Endodermal cell (in vitro differentiated cells): ENCODE measurements at regions not wholly inside any gene's neighbourhood (a gene's known extent, or its start where the extent isn't known, plus 50 kb on each side); places are given as distances from the start of the nearest gene placed in this dataset.
"Not testable (repeated sequence)": the region's sequence is repeated elsewhere in the genome, so short reads cannot be mapped to it uniquely, and the experiment has no call there.

Source experiments
- DNase-seq: peaks from one replicate; pipeline ENCODE4 v3.0.0-alpha.2; 2017
- H3K27ac ChIP-seq: 2 replicates; pipeline ENCODE4 v1.5.1; 2013; ENCODE audit warnings: mild to moderate bottlenecking, low read depth, low read length, moderate library complexity
- H3K27me3 ChIP-seq: 2 replicates; pipeline ENCODE4 v1.6.1; 2013; ENCODE audit warnings: mild to moderate bottlenecking, low read length, moderate library complexity; ENCODE audit not compliant: insufficient read depth, control insufficient read depth, poor library complexity, severe bottlenecking
- H3K36me3 ChIP-seq: 2 replicates; pipeline ENCODE4 v1.7.0; 2013; ENCODE audit warnings: mild to moderate bottlenecking, low read length, moderate library complexity; ENCODE audit not compliant: control insufficient read depth, insufficient read depth
- H3K4me1 ChIP-seq: one replicate; pipeline ENCODE4 v1.7.0; 2013; ENCODE audit warnings: low read length; ENCODE audit not compliant: control insufficient read depth, insufficient read depth
- H3K4me3 ChIP-seq: 2 replicates; pipeline ENCODE4 v1.5.1; 2013; ENCODE audit warnings: mild to moderate bottlenecking, low read length, moderate library complexity
- H3K9ac ChIP-seq: 2 replicates; pipeline ENCODE4 v1.6.1; 2013; ENCODE audit warnings: mild to moderate bottlenecking, low read length, moderate library complexity; ENCODE audit not compliant: poor library complexity, severe bottlenecking; ENCODE audit errors: extremely low read depth
- H3K9me3 ChIP-seq: 2 replicates; pipeline ENCODE4 v1.6.1; 2013; ENCODE audit warnings: mild to moderate bottlenecking, low read length, moderate library complexity; ENCODE audit not compliant: control insufficient read depth
- H3K27ac Mint-ChIP-seq: 2 replicates; pipeline ENCODE4 v1.8.0; 2020; ENCODE audit warnings: mixed read lengths
- H3K27me3 Mint-ChIP-seq: 2 replicates; pipeline ENCODE4 v1.8.0; 2021; ENCODE audit warnings: mild to moderate bottlenecking, mixed read lengths; ENCODE audit not compliant: insufficient read depth
- H3K36me3 Mint-ChIP-seq: 2 replicates; pipeline ENCODE4 v1.8.0; 2020; ENCODE audit warnings: low read depth, mixed read lengths
- H3K4me1 Mint-ChIP-seq: 2 replicates; pipeline ENCODE4 v1.8.0; 2020; ENCODE audit warnings: mixed read lengths
- H3K4me3 Mint-ChIP-seq: 2 replicates; pipeline ENCODE4 v1.8.0; 2020; ENCODE audit warnings: mild to moderate bottlenecking, moderate library complexity, mixed read lengths
- H3K9me3 Mint-ChIP-seq: 2 replicates; pipeline ENCODE4 v1.8.0; 2020; ENCODE audit warnings: mild to moderate bottlenecking, mixed read lengths
- WGBS, 2 experiments: methylation state at CpG; one replicate each; pipeline versions ENCODE4 v1.1.5 to v1.1.7; 2013; ENCODE audit warnings: missing lambda C conversion rate in 2 of 2, mixed read lengths in 1 of 2; ENCODE audit not compliant: insufficient coverage in 1 of 2, insufficient read length in 1 of 2; 5-methylcytosine and 5-hydroxymethylcytosine counted together
- TF ChIP-seq, protein P1 (sequence below): fragments of 200-600 bp; sonication (generic); conservative IDR thresholded peaks from 2 replicates; pipeline ENCODE4 v1.5.0; 2021; ENCODE audit warnings: antibody characterized with exemption, mild to moderate bottlenecking

DNA sequence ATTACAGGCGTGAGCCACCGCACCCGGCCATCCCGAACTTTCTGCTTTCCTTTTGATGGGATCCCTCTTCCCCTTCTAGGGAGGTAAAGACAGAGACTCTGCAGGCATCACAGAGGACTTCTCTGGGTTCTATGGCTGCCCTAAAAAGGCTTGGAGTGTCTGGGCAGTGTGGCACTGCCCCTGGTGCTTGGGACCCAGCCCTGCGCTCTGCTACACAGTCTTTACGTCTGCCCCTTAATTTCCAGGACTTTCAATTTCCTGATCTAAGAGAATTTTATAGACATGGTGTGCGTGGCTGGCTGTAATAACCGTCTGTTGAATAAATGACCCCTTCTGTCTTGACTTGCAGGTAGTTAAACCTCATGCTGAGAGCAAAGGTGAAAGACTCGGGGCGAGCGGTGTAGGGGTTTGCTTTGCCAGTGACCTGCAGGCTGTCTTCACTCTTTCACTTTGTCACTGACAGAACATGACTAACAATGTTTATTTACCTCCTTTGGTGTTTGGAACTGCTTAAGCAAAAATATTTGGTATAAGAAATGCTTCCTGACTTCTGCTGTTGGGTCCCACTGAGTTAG is 110.9 kb upstream of the MAP1LC3B2 start:
- no peaks in the 10 kb centered on the region for H3K9me3 Mint-ChIP-seq
- no peaks in the 10 kb centered on the region for H3K4me1 Mint-ChIP-seq
- H3K27me3 Mint-ChIP-seq = peaks cover 4% of the 10 kb centered on the region
- Histone ChIP-seq H3K27me3 (no peaks in the 10 kb centered on the region), H3K9ac (no peak overlapping the region), H3K4me3 (no peak overlapping the region), H3K36me3 (no peaks in the 10 kb centered on the region), H3K27ac (no peak overlapping the region), H3K9me3 (no peaks in the 10 kb centered on the region), H3K4me1 (no peaks in the 10 kb centered on the region)
- no peak for DNase-seq
- no peak overlapping the region for H3K27ac Mint-ChIP-seq
- TF ChIP-seq, protein P1, sequence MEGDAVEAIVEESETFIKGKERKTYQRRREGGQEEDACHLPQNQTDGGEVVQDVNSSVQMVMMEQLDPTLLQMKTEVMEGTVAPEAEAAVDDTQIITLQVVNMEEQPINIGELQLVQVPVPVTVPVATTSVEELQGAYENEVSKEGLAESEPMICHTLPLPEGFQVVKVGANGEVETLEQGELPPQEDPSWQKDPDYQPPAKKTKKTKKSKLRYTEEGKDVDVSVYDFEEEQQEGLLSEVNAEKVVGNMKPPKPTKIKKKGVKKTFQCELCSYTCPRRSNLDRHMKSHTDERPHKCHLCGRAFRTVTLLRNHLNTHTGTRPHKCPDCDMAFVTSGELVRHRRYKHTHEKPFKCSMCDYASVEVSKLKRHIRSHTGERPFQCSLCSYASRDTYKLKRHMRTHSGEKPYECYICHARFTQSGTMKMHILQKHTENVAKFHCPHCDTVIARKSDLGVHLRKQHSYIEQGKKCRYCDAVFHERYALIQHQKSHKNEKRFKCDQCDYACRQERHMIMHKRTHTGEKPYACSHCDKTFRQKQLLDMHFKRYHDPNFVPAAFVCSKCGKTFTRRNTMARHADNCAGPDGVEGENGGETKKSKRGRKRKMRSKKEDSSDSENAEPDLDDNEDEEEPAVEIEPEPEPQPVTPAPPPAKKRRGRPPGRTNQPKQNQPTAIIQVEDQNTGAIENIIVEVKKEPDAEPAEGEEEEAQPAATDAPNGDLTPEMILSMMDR = peak; percentile 24
- no peaks in the 10 kb centered on the region for H3K36me3 Mint-ChIP-seq
- no peak overlapping the region for H3K4me3 Mint-ChIP-seq
- WGBS, 2 experiments = 94 to 97% methylated on average over 10 to 11 of the region's 11 CpGs

DNA sequence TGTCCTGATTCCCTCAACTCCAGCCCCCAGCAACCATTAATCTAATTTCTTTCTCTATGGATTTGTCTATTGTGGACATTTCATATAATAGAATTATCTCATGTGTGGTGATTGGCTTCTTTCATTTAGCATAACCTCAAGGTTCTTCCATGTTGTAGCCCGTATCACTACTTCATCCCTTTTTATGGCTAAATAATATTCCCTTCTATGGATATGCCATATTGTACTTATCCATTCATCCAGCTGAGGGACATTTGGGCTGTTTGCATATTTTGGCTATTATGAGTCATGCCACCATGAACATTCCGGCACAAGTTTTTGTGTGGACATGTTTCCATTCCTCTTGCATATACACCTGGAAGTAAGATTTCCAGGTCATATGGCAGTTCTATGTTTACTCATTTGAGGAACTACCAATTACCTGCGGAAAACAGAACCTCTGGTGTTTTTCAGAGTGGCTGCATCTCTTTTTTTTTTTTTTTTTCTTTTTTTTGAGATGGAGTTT is 108.7 kb upstream of the MAP1LC3B2 start:
- Histone ChIP-seq H3K27me3 (no peaks in the 10 kb centered on the region), H3K4me1 (no peaks in the 10 kb centered on the region), H3K9me3 (no peaks in the 10 kb centered on the region), H3K4me3 (no peak overlapping the region), H3K27ac (no peak overlapping the region), H3K36me3 (no peaks in the 10 kb centered on the region), H3K9ac (no peak overlapping the region)
- DNase-seq = no peak
- H3K4me1 Mint-ChIP-seq = peaks cover 7% of the 10 kb centered on the region
- H3K4me3 Mint-ChIP-seq = no peak overlapping the region
- peaks cover 4% of the 10 kb centered on the region for H3K27me3 Mint-ChIP-seq
- no peak overlapping the region for H3K27ac Mint-ChIP-seq
- 76 to 93% methylated on average over 2 to 3 of the region's 3 CpGs for WGBS, 2 experiments
- no peaks in the 10 kb centered on the region for H3K9me3 Mint-ChIP-seq
- H3K36me3 Mint-ChIP-seq = no peaks in the 10 kb centered on the region
- TF ChIP-seq, protein P1 = no peak

DNA sequence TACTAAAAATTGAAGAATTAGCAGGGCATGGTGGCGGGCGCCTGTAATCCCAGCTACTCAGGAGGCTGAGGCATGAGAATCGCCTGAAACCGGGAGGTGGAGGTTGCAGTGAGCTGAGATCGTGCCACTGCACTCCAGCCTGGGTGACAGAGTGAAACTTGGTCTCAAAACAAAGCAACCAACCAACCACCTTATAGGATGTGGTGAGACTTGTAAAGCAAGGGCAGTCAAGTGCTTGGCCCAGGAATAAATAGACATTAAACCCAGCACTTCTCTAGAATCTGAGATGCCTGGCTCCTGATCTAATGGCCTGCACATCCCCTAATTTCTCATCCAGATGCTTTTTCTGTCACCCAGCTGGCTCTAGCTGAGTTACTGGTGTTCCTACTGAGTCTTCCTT is 106.2 kb upstream of the MAP1LC3B2 start:
- H3K36me3 ChIP-seq, H3K36me3 Mint-ChIP-seq, H3K4me1 ChIP-seq, H3K4me3 ChIP-seq, H3K9ac ChIP-seq, H3K27ac ChIP-seq, H3K9me3 Mint-ChIP-seq, H3K27me3 ChIP-seq, H3K27me3 Mint-ChIP-seq, H3K4me3 Mint-ChIP-seq, DNase-seq, H3K27ac Mint-ChIP-seq, H3K9me3 ChIP-seq: not testable (repeated sequence)
- WGBS, 2 experiments = 93 to 96% methylated on average over 4 to 5 of the region's 5 CpGs
- peaks cover 13% of the 10 kb centered on the region for H3K4me1 Mint-ChIP-seq

DNA sequence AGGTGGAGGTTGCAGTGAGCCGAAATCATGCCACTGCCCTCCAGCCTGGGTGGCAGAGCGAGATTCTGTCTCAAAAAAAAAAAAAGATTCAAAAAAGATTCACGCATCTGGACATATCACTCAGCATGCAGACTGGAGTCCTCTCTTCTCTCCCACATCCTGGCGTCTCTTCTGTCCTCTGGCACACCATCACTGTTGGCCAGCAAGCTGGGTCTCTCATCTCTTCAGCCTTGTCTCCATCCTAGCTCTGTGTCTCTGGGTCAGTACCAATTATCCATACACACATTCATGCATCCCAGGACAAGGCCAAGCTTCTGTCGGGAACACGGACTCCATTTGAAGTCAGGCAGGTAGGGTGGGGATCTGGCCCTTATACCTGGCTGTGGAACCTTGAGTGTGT is 105.5 kb upstream of the MAP1LC3B2 start:
- Histone ChIP-seq H3K9me3 (no peaks in the 10 kb centered on the region), H3K9ac (no peak overlapping the region), H3K27me3 (no peaks in the 10 kb centered on the region), H3K4me1 (no peaks in the 10 kb centered on the region), H3K4me3 (no peak overlapping the region), H3K27ac (no peak overlapping the region), H3K36me3 (no peaks in the 10 kb centered on the region)
- no peaks in the 10 kb centered on the region for H3K36me3 Mint-ChIP-seq
- no peaks in the 10 kb centered on the region for H3K27me3 Mint-ChIP-seq
- no peaks in the 10 kb centered on the region for H3K9me3 Mint-ChIP-seq
- no peak overlapping the region for H3K4me3 Mint-ChIP-seq
- TF ChIP-seq, protein P1 = no peak
- no peak for DNase-seq
- WGBS, 2 experiments = 95% methylated on average over 4 to 6 of the region's 6 CpGs
- H3K27ac Mint-ChIP-seq = no peak overlapping the region
- peaks cover 13% of the 10 kb centered on the region for H3K4me1 Mint-ChIP-seq
